ENCODE measurements at regions not wholly inside any gene's neighbourhood (a gene's known extent, or its start where the extent isn't known, plus 50 kb on each side); places are given as distances from the start of the nearest gene placed in this dataset.

GRCh38 chr4:141448490-141448889, 187.9 kb upstream of the IL15 start:
- Histone ChIP-seq H3K27me3 (no peaks in the 10 kb centered on the region), H3K4me3 (no peak overlapping the region), H3K4me1 (no peaks in the 10 kb centered on the region), H3K36me3 (no peaks in the 10 kb centered on the region), H3K27ac (no peak overlapping the region), H3K9me3 (no peaks in the 10 kb centered on the region)
- WGBS, 2 donors = 65 to 75% methylated on average over 2 of the region's 2 CpGs
- TF ChIP-seq EP300 (IDR thresholded peaks at IDR 0.05) (no peak), POLR2A (IDR thresholded peaks at IDR 0.05) (no peak), CTCF (IDR thresholded peaks at IDR 0.05) (no peak)
- DNase-seq (ENCODE audit: low spot score in 2 of 2) = no peak

DNA sequence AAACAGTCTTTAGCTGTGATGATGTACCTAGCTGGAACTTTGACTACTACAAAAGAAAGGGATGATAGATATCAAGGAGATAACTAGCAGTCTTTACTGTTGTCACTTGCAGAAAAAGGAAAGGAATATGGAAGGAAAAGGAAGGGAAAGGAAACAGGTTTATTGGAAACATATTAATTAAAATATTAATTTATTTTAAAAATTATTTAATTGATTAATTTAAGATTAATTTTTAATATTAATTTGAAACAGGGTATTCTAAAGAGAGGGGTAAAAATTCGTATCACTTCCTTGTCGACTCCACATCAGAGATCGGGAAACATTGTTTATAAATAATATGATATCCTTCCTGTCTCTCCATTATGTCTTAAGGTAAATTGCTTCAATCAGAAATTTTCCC, 186.5 kb upstream of the IL15 start:
- no peaks in the 10 kb centered on the region for H3K27me3 ChIP-seq
- no peaks in the 10 kb centered on the region for H3K9me3 ChIP-seq
- TF ChIP-seq EP300 (IDR thresholded peaks at IDR 0.05) (no peak), POLR2A (IDR thresholded peaks at IDR 0.05) (no peak), CTCF (IDR thresholded peaks at IDR 0.05) (no peak)
- no peaks in the 10 kb centered on the region for H3K4me1 ChIP-seq
- DNase-seq (ENCODE audit: low spot score in 2 of 2) = no peak
- H3K36me3 ChIP-seq = no peaks in the 10 kb centered on the region
- H3K27ac ChIP-seq = no peak overlapping the region
- 83 to 86% methylated on average over 3 of the region's 3 CpGs for WGBS, 2 donors
- no peak overlapping the region for H3K4me3 ChIP-seq

GRCh38 chr4:141455651-141456050, 180.7 kb upstream of the IL15 start:
- TF ChIP-seq CTCF (IDR thresholded peaks at IDR 0.05) = no peak
- no peak for TF ChIP-seq EP300 (IDR thresholded peaks at IDR 0.05)
- TF ChIP-seq POLR2A (IDR thresholded peaks at IDR 0.05) = no peak

DNA sequence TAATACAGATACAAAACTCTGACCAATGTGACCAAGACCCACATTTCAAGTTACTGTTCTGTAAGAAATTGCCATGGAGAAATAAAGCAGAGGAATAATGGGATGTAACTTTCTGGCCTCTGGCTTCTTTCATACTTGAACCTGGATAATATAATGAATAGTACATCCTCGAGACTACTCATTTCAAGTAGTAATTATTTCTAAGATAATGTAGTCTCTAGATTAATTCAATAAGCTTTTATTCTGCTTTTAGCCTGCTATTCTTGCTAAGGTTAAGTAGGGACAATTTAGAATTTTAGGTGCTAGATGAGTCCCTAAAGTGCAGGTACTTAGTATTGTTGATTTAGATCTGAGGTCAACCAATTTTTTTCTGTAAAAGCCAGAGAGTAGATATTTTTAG, 178.7 kb upstream of the IL15 start:
- H3K9me3 ChIP-seq = no peaks in the 10 kb centered on the region
- no peaks in the 10 kb centered on the region for H3K36me3 ChIP-seq
- DNase-seq (ENCODE audit: low spot score in 2 of 2) = no peak
- no peak for TF ChIP-seq CTCF (IDR thresholded peaks at IDR 0.05)
- TF ChIP-seq EP300 (IDR thresholded peaks at IDR 0.05) = no peak
- no peak for TF ChIP-seq POLR2A (IDR thresholded peaks at IDR 0.05)
- no peaks in the 10 kb centered on the region for H3K27me3 ChIP-seq
- WGBS, 2 donors = 84 to 92% methylated on average over 1 of the region's 1 CpG
- H3K4me1 ChIP-seq = no peaks in the 10 kb centered on the region
- H3K27ac ChIP-seq = no peak overlapping the region
- no peak overlapping the region for H3K4me3 ChIP-seq

More at GRCh38 chr4:141455651-141456050, 180.7 kb upstream of the IL15 start:
- Histone ChIP-seq H3K9me3 (no peaks in the 10 kb centered on the region), H3K27ac (no peak overlapping the region), H3K27me3 (no peaks in the 10 kb centered on the region), H3K36me3 (no peaks in the 10 kb centered on the region), H3K4me3 (no peak overlapping the region), H3K4me1 (no peaks in the 10 kb centered on the region)
- no peak for DNase-seq (ENCODE audit: low spot score in 2 of 2)
- 54 to 55% methylated on average over 1 of the region's 1 CpG for WGBS, 2 donors

DNA sequence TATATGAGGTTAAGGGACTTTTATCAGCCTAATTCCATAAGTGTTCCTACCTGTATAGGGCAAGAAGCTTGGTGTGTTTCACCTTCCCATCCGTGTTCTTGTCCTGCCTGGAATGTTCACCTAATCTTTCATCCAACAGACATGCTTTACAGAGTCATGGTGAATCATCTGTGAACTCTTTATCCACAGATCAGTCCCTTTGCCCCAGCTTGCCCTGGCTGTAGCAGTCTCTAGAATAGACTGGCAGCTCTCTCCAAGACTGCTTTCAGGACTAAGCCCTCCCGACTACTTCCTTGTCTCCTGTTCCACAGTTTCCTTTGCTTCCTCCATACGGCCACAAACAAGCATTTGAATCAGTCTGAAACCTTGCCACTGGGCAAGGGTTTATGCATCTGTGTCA, 177.9 kb upstream of the IL15 start:
- no peak for DNase-seq (ENCODE audit: low spot score in 2 of 2)
- Histone ChIP-seq H3K27ac (no peak overlapping the region), H3K36me3 (no peaks in the 10 kb centered on the region), H3K27me3 (no peaks in the 10 kb centered on the region), H3K9me3 (no peaks in the 10 kb centered on the region), H3K4me3 (no peak overlapping the region), H3K4me1 (no peaks in the 10 kb centered on the region)
- no peak for TF ChIP-seq CTCF (IDR thresholded peaks at IDR 0.05)
- TF ChIP-seq EP300 (IDR thresholded peaks at IDR 0.05) = no peak
- no peak for TF ChIP-seq POLR2A (IDR thresholded peaks at IDR 0.05)
- 72 to 76% methylated on average over 3 of the region's 3 CpGs for WGBS, 2 donors

Data from tibial nerve (tissue), 4 donors.